ENCODE measurements at regions not wholly inside any gene's neighbourhood (a gene's known extent, or its start where the extent isn't known, plus 50 kb on each side); places are given as distances from the start of the nearest gene placed in this dataset.
"Not testable (repeated sequence)": the region's sequence is repeated elsewhere in the genome, so short reads cannot be mapped to it uniquely, and the experiment has no call there.

DNA sequence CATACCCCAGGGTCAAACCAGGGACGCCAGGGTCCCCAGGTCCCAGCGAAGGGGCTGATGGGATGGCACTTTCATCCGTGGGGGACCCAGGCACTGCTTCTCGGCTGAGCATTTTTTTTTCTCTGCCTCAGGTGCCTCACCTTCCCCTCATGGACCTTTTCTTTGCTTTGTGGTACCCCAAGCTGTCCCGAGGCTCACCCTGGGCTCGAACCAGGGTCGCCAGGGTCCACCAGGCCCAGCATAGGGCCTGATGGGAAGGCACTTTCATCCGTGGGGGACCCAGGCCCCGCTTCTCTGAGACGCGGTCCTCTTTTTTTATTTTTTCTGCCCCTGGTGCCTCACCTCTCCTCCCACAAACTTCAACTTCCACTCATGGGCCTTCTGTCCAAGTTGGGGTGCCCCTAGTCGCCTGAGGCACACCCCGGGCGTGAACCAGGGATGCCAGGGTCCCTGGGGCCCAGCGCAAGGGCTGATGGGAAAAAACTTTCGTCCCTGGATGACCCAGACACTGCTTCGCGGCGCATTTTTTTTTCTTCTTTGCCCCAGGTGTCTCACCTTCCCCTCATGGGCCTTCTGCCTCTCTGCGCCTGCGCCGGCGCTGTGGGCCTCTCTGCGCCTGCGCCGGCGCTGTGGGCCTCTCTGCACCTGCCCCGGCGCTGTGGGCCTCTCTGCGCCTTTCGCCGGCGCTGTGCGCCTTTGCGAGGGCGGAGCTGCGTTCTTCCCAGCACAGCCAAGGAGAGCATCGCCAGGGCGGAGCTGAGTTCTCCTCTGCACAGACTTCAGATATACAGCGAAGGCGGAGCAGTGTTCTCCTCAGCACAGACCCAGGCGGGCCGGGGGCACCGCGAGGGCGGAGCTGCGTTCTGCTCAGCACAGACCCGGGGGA is 533.3 kb downstream of the CWH43 start:
- POLR2A ChIA-PET; intact Hi-C loops (cut with micrococcal nuclease); CTCF ChIA-PET; H3K27me3 Mint-ChIP-seq; H3K36me3 Mint-ChIP-seq; H3K4me3 Mint-ChIP-seq; H3K27ac Mint-ChIP-seq; DNase-seq; H3K4me1 Mint-ChIP-seq (ENCODE audit: low read depth): not testable (repeated sequence)
- H3K9me3 Mint-ChIP-seq = peaks cover 24% of the 10 kb centered on the region

DNA sequence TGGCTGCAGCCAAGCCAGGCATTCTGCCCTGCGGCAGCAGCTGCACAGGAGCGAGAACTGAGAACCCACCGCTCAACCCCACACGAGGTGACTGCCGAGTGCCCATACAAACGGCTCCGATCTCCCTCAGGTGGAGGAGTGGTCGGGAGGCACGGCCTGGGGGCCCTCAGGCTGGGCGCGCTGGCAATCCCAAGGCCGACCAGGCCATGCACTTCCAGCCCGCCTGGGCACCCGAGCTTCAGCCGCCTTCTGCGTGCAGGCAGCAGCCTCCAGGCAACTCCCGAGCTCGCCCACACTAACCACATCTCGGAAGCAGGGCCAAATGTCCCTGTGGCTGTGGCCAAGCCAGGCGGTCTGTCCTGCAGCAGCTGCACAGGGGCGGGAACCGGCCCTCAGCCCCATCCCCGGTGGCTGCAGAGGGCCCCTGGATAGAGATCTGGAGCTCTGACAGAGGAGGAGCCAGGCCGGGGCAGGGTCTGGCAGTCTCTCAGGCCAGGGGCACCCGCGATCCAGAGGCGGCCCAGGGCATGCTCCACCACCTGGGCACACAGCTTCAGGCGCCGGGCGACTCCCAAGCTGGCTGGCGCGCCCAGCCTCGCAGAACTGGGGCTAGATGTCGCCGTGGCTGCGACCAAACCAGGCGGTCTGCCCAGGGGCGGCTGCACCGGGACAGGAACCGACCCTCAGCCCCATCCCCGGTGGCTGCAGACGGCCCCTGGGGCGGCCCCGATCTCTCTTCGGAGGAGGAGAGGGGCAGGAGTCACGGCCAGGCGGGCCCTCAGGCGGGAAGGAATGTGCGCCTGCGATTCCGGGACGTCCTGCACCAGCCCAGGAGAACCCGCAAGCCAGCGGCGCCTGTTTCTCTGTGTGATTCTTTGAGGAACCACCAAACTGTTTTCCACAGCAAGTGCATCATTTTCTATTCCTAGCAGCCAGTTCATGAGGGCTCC is 538.0 kb downstream of the CWH43 start:
- intact Hi-C loops (cut with micrococcal nuclease); POLR2A ChIA-PET; H3K9me3 Mint-ChIP-seq; H3K4me1 Mint-ChIP-seq (ENCODE audit: low read depth); H3K36me3 Mint-ChIP-seq; DNase-seq; H3K27me3 Mint-ChIP-seq; CTCF ChIA-PET; H3K4me3 Mint-ChIP-seq; H3K27ac Mint-ChIP-seq: not testable (repeated sequence)

DNA sequence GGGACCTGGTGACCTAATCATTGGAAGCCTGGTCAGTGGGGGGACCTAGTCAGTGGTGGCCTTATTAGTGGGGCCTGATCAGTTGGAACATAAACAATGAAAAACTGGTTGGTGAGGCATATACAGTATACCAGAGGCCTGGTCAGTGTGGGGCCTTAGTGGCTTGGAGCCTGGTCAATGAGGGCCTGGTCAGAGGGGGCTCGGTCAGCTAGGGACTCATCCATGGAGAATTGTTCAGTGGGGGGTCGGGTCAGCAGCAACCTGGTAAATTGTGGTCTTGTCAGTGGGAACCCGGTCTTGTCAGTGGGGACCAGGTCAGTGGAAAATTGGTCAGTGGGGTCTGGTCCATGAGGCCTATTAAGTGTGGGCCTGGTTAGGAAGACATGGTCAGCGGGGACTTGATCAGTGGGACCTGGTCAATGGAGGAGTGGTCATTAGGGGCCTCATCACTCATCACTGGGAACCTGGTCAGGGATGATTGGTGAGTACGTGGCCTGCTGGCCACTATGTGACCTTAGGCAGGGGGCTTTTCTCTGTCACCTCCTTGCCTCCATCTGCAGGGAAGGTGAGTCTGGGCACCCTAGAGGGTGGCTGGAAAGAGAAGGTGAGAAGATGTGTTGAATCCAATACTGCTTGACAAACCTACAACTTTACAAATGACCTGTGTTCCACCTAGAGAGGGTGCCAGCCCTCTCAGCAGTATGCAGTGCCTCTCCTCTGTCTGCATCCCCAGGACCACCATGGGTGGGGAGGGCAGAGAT is 573.0 kb downstream of the CWH43 start:
- H3K27me3 Mint-ChIP-seq; POLR2A ChIA-PET; CTCF ChIA-PET; H3K27ac Mint-ChIP-seq; intact Hi-C loops (cut with micrococcal nuclease); DNase-seq; H3K36me3 Mint-ChIP-seq; H3K4me1 Mint-ChIP-seq (ENCODE audit: low read depth); H3K4me3 Mint-ChIP-seq: not testable (repeated sequence)
- H3K9me3 Mint-ChIP-seq = peaks cover 16% of the 10 kb centered on the region

DNA sequence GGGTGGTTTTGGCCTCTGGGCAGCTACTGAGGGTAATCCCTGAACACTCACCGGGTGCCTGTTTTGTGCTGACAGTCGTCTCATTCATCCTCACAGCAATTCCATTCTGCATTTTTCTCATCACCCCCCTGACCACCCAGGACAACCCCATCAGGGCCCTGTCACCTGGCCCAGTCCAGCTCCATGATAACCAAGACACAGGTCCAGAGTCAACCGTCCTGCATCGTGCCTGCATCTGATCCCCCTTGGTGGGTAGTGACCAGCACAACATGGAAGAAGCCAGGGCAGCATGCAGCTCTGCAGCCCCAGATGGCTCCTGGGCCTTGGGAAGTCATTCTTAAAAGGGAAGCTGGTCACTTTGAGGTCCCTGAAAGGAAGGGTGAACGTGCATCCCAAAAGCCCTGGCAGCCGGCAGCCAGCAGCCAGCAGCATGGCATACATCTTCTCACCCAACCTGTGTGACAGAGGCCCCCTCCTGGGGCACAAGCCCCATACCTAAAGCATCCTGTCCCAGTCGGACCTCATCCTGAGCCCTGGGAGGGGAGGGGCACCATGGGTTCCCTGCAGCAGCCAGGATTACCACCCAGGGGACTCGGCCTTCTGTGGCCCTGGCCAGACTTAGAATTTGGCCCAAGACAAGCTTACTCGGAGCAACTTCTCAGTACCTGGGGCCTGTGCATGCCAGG is 574.2 kb downstream of the CWH43 start:
- H3K27me3 Mint-ChIP-seq; DNase-seq; H3K9me3 Mint-ChIP-seq; POLR2A ChIA-PET; intact Hi-C loops (cut with micrococcal nuclease); H3K4me1 Mint-ChIP-seq (ENCODE audit: low read depth); H3K27ac Mint-ChIP-seq; H3K36me3 Mint-ChIP-seq; H3K4me3 Mint-ChIP-seq; CTCF ChIA-PET: not testable (repeated sequence)

DNA sequence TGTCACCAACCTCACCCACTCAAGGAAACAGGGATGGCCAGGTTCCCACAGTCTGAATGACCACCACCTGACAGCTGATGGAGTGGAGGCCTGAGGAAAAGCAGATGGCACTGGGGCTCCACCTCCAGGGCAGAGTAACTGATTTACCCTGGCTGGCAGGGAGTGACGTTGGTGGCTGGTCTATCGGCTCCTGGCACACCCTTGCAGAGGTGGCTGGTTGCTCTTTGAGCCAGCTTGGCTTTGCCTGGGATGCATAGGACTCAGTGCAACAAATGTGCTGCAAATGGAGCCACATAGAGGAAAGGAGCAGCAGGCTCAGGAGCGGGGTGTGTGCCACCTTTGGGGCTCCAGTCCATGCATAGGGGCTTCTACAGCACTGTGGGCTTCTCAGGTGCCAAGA is 574.8 kb downstream of the CWH43 start:
- CTCF ChIA-PET; H3K9me3 Mint-ChIP-seq; POLR2A ChIA-PET; H3K27ac Mint-ChIP-seq; H3K27me3 Mint-ChIP-seq; DNase-seq; H3K36me3 Mint-ChIP-seq; H3K4me3 Mint-ChIP-seq; H3K4me1 Mint-ChIP-seq (ENCODE audit: low read depth); intact Hi-C loops (cut with micrococcal nuclease): not testable (repeated sequence)

DNA sequence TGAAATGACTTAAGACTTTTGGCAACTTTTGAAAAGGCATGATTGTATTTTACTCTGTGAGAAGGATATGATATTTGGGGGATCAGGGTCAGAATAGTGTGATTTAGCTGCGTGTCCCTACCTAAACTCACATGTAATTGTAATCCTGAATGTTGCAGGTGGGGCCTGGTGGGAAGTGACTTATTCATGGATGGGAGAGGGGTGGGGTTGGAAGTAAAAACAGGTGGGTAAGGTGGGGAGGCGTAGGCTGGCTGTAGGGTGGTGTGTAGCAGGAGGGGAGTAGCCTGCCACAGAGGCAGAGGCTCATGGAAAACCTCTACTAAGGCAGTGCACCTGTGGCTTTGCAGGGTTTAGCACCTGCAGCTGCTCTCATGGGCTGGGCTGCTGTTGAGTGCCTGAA is 584.2 kb downstream of the CWH43 start:
- CTCF ChIA-PET; H3K36me3 Mint-ChIP-seq; POLR2A ChIA-PET; intact Hi-C loops (cut with micrococcal nuclease); H3K4me3 Mint-ChIP-seq; H3K4me1 Mint-ChIP-seq (ENCODE audit: low read depth); H3K27me3 Mint-ChIP-seq; H3K27ac Mint-ChIP-seq; DNase-seq: not testable (repeated sequence)
- H3K9me3 Mint-ChIP-seq = peaks cover 35% of the 10 kb centered on the region

DNA sequence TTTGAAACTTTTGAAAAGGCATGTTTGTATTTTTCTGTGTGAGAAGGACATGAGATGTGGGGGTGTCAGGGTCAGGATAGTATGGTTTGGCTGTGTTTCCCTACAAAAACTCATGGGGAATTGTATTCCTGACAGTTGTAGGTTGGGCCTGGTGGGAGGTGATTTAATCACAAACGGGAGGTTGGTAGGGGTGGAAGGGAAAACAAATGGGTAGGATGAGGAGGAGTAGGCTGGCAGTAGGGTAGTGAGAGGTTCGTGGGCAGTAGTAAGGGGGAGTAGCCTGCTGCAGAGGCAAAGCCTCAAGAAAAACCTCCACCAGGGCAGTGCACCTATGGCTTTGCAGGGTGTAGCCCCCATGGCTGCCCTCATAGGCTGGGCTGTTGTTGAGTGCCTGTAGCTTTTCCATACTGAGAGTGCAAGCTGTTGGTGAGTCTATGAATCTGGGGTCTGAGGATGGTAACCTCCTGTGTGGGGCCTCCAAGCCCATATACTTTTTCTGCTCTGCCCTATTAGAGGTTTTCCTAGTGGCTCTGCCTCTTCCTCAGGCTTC is 587.7 kb downstream of the CWH43 start:
- CTCF ChIA-PET; POLR2A ChIA-PET; intact Hi-C loops (cut with micrococcal nuclease); H3K27ac Mint-ChIP-seq; H3K4me3 Mint-ChIP-seq; DNase-seq; H3K27me3 Mint-ChIP-seq; H3K4me1 Mint-ChIP-seq (ENCODE audit: low read depth); H3K36me3 Mint-ChIP-seq: not testable (repeated sequence)
- H3K9me3 Mint-ChIP-seq = peaks cover 46% of the 10 kb centered on the region

DNA sequence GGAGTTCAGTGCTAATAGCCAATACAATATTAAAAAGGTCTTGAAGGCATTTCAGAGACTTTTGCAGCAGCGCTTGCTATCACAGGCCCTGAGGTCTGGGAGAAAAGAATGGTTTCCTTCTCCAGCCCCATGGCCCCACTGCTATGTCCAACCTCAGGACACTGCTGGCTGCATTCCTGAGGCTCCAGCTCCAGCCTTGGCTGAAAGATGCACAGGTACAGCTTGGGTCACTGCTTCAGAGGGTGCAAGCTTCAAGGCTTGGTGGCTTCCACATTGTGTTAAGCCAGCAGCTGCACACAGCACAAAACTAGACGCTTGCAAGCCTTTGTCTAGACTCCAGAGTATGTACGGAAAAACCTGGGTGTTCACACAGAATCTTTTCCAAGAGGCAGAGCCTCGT is 589.2 kb downstream of the CWH43 start:
- CTCF ChIA-PET; H3K36me3 Mint-ChIP-seq; DNase-seq; H3K27ac Mint-ChIP-seq; H3K4me1 Mint-ChIP-seq (ENCODE audit: low read depth); POLR2A ChIA-PET; H3K27me3 Mint-ChIP-seq; H3K4me3 Mint-ChIP-seq; intact Hi-C loops (cut with micrococcal nuclease): not testable (repeated sequence)
- peaks cover 44% of the 10 kb centered on the region for H3K9me3 Mint-ChIP-seq

DNA sequence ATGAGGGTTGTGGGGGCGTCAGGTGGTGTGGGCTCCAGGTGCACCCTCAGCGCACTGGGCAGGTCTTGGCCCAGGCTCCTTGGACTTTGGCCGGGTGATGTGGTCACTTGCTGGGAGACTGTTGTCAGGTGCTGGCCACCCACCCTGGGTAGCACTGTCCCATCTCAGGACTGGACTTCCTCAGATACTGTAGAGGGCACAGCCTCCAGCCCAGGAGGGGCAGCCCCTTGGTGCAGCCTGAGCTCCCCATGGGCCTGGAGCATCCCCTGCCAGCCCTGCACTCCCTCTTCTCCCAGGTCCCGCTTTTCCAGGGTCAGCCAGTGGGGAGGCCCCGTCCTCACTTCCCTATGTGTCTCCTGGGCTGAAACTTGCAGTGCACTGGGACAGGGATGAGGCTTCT is 592.3 kb downstream of the CWH43 start:
- H3K4me3 Mint-ChIP-seq; CTCF ChIA-PET; intact Hi-C loops (cut with micrococcal nuclease); H3K27me3 Mint-ChIP-seq; POLR2A ChIA-PET; H3K27ac Mint-ChIP-seq; H3K36me3 Mint-ChIP-seq; DNase-seq; H3K4me1 Mint-ChIP-seq (ENCODE audit: low read depth): not testable (repeated sequence)
- peaks cover 31% of the 10 kb centered on the region for H3K9me3 Mint-ChIP-seq

DNA sequence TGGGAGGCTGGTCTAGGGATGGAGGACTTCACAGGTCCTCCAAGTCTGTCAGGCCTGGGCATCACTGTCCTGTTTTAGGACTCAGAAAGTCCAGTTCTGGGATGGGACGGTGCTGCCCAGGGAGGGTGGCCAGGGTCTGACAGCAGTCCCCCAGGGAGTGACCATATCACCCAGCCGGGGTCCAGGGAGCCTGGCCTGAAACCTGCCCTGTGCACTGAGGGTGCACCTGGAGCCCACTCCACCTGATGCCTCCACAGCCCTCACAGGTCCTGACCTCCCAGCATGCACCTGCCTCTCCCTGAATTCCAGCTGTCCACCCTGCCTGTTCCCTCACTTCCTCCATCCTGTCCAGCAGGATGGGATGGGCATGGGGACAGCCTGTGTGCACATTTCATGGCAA is 592.8 kb downstream of the CWH43 start:
- DNase-seq; POLR2A ChIA-PET; intact Hi-C loops (cut with micrococcal nuclease); H3K4me1 Mint-ChIP-seq (ENCODE audit: low read depth); H3K27me3 Mint-ChIP-seq; CTCF ChIA-PET; H3K4me3 Mint-ChIP-seq; H3K27ac Mint-ChIP-seq; H3K36me3 Mint-ChIP-seq: not testable (repeated sequence)
- H3K9me3 Mint-ChIP-seq = peaks cover 31% of the 10 kb centered on the region

DNA sequence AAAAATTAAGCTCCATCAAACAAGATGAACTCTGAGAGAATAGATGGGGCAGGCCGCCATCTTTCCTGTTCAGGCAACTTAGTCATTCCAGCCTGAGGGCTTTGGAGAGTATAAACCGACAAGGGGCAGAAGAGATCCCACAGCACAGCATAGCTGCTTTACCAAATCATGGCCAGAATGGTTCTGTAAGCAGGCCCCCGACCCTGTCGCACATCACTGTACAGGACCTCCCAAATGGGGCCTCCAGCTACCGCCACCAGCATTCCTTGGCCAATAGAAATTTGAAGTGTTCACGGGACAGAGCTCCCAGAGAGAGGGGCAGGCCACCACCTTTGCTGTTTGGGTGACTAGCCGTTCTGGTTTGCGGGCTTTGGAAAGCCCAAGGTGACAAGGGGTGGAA is 594.1 kb downstream of the CWH43 start:
- H3K4me3 Mint-ChIP-seq; H3K27ac Mint-ChIP-seq; POLR2A ChIA-PET; H3K36me3 Mint-ChIP-seq; intact Hi-C loops (cut with micrococcal nuclease); H3K27me3 Mint-ChIP-seq; H3K4me1 Mint-ChIP-seq (ENCODE audit: low read depth); DNase-seq; CTCF ChIA-PET: not testable (repeated sequence)
- H3K9me3 Mint-ChIP-seq = peaks cover 26% of the 10 kb centered on the region

DNA sequence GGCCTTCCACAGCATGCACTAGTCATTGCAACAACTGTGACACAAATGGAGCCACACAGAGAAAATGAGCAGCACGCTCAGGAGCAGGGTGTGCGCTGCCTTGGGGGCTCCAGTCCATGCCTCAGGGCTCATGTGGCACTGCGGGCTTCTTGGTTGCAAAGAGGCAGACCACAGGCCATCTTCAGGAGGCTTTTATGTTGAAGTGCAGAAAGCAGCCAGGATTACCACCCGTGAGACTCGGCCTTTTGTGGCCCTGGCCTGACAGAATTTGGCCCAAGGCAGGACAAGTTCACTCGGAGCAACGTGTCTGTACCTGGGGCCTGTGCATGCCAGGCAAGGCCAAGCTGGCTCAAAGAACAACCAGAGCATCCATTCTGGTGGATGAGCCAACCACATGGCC is 602.3 kb downstream of the CWH43 start:
- POLR2A ChIA-PET; H3K36me3 Mint-ChIP-seq; H3K4me3 Mint-ChIP-seq; H3K4me1 Mint-ChIP-seq (ENCODE audit: low read depth); H3K27me3 Mint-ChIP-seq; DNase-seq; H3K27ac Mint-ChIP-seq; CTCF ChIA-PET; H3K9me3 Mint-ChIP-seq; intact Hi-C loops (cut with micrococcal nuclease): not testable (repeated sequence)

Measured in activated CD4-positive, alpha-beta memory T cell treated with anti-CD3 and anti-CD28 coated beads for 36 hours (primary cell).